ENCODE measurements at regions not wholly inside any gene's neighbourhood (a gene's known extent, or its start where the extent isn't known, plus 50 kb on each side); places are given as distances from the start of the nearest gene placed in this dataset.

DNA sequence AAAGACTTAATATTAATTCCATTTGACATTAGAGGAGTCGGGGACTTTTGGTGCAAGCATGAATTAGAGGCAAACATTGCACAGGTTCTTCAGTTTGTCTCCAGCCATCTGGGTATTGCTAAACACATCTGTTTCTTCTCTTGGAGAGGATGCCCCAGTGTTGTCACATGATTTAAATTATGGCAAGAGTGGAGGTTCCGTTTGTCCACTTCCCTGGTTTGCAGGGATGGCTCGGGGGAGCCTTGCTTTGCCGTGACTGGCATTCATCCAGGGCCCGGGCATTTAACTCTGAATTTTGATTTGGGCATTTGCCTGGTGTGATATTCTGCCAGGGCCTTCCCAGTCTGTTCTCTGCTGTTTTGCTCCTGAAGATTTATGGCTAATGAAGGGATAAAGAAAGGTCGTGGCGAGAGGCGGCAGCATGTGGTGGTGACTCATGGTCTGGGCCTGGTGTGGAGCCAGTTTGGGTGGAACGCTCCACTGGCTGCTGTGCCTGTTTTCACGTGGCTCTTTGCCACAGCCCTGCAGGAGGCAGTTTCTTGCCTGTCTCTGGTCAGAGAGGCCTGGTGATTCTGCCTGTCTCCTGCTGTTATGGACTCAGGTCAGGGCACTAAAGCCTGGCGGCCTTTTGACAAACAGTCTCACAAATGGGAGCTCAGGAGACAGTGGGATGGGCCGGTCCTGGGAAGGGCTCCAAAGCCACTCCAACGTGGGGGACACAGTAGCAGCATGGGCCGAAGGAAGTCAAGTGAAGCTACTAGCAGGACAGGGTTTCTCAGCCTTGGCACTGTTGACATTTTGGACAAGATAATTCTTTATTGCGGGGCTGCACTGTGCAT, 99.4 kb upstream of the PGRMC2 start (continued):
- TF ChIP-seq, protein P1, sequence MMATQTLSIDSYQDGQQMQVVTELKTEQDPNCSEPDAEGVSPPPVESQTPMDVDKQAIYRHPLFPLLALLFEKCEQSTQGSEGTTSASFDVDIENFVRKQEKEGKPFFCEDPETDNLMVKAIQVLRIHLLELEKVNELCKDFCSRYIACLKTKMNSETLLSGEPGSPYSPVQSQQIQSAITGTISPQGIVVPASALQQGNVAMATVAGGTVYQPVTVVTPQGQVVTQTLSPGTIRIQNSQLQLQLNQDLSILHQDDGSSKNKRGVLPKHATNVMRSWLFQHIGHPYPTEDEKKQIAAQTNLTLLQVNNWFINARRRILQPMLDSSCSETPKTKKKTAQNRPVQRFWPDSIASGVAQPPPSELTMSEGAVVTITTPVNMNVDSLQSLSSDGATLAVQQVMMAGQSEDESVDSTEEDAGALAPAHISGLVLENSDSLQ (IDR thresholded peaks at IDR 0.05), result peak; percentile 79
- TF ChIP-seq, protein P2, sequence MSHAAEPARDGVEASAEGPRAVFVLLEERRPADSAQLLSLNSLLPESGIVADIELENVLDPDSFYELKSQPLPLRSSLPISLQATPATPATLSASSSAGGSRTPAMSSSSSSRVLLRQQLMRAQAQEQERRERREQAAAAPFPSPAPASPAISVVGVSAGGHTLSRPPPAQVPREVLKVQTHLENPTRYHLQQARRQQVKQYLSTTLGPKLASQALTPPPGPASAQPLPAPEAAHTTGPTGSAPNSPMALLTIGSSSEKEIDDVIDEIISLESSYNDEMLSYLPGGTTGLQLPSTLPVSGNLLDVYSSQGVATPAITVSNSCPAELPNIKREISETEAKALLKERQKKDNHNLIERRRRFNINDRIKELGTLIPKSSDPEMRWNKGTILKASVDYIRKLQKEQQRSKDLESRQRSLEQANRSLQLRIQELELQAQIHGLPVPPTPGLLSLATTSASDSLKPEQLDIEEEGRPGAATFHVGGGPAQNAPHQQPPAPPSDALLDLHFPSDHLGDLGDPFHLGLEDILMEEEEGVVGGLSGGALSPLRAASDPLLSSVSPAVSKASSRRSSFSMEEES (CRISPR knock-in tag; IDR thresholded peaks at IDR 0.05), result peak; percentile 24; the same call in 1 of the 2 replicates
- TF ChIP-seq ZFX (CRISPR knock-in tag; IDR thresholded peaks at IDR 0.05), result peak; percentile 79
- TF ChIP-seq ZNF212 (CRISPR knock-in tag; IDR thresholded peaks at IDR 0.05), result no peak
- TF ChIP-seq, protein P3, sequence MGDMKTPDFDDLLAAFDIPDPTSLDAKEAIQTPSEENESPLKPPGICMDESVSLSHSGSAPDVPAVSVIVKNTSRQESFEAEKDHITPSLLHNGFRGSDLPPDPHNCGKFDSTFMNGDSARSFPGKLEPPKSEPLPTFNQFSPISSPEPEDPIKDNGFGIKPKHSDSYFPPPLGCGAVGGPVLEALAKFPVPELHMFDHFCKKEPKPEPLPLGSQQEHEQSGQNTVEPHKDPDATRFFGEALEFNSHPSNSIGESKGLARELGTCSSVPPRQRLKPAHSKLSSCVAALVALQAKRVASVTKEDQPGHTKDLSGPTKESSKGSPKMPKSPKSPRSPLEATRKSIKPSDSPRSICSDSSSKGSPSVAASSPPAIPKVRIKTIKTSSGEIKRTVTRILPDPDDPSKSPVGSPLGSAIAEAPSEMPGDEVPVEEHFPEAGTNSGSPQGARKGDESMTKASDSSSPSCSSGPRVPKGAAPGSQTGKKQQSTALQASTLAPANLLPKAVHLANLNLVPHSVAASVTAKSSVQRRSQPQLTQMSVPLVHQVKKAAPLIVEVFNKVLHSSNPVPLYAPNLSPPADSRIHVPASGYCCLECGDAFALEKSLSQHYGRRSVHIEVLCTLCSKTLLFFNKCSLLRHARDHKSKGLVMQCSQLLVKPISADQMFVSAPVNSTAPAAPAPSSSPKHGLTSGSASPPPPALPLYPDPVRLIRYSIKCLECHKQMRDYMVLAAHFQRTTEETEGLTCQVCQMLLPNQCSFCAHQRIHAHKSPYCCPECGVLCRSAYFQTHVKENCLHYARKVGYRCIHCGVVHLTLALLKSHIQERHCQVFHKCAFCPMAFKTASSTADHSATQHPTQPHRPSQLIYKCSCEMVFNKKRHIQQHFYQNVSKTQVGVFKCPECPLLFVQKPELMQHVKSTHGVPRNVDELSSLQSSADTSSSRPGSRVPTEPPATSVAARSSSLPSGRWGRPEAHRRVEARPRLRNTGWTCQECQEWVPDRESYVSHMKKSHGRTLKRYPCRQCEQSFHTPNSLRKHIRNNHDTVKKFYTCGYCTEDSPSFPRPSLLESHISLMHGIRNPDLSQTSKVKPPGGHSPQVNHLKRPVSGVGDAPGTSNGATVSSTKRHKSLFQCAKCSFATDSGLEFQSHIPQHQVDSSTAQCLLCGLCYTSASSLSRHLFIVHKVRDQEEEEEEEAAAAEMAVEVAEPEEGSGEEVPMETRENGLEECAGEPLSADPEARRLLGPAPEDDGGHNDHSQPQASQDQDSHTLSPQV (IDR thresholded peaks at IDR 0.05), result peak; percentile 88
- no peak for TF ChIP-seq NR2C2 (CRISPR knock-in tag; IDR thresholded peaks at IDR 0.05)
- peak; percentile 55 for TF ChIP-seq NR2C2 (tag; IDR thresholded peaks at IDR 0.05)
- peak; percentile 14; the same call in 1 of the 2 replicates for TF ChIP-seq NR4A1 (CRISPR knock-in tag; IDR thresholded peaks at IDR 0.05)
- TF ChIP-seq NR4A1 (tag; IDR thresholded peaks at IDR 0.05), result no peak
- TF ChIP-seq ZNF354B (CRISPR knock-in tag; IDR thresholded peaks at IDR 0.05), result no peak
- peak; percentile 43; the same call in 1 of the 2 replicates for TF ChIP-seq NFIC (IDR thresholded peaks at IDR 0.05)
- TF ChIP-seq, protein P4, sequence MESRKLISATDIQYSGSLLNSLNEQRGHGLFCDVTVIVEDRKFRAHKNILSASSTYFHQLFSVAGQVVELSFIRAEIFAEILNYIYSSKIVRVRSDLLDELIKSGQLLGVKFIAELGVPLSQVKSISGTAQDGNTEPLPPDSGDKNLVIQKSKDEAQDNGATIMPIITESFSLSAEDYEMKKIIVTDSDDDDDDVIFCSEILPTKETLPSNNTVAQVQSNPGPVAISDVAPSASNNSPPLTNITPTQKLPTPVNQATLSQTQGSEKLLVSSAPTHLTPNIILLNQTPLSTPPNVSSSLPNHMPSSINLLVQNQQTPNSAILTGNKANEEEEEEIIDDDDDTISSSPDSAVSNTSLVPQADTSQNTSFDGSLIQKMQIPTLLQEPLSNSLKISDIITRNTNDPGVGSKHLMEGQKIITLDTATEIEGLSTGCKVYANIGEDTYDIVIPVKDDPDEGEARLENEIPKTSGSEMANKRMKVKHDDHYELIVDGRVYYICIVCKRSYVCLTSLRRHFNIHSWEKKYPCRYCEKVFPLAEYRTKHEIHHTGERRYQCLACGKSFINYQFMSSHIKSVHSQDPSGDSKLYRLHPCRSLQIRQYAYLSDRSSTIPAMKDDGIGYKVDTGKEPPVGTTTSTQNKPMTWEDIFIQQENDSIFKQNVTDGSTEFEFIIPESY (CRISPR knock-in tag; IDR thresholded peaks at IDR 0.05), result peak; percentile 54; the same call in 1 of the 2 replicates
